SH-SY5Y (cell line): ENCODE measurements at regions not wholly inside any gene's neighbourhood (a gene's known extent, or its start where the extent isn't known, plus 50 kb on each side); places are given as distances from the start of the nearest gene placed in this dataset.

Experiments
- GATA2 ChIP-seq: IDR thresholded peaks from 2 replicates; pipeline ENCODE4 v1.6.1; 2011; ENCODE audit warnings: mild to moderate bottlenecking, low read depth, low read length
- GATA3 ChIP-seq: IDR thresholded peaks from 2 replicates; pipeline ENCODE4 v1.6.1; 2011; ENCODE audit warnings: low read depth, mild to moderate bottlenecking, low read length, moderate library complexity

DNA sequence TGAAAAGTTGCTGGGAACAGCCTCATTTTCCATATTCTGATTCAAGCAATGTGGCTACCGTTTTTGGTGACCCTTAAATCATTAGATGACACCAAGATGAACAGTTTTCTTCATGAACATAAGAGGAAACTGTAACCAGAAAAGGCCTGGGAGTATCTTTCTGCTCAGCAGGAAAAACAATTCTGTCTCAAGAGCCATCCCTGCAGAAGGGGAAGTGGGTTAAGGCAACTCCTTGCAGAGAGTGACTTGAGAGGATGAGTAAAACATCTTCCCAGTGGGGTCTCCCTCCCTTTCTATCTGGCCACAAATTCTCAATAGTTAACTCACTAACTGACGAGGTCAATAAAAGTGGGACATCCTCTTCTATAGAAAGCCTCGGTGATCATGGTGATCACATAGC is 187.6 kb upstream of the NRIP1 start:
- TF ChIP-seq GATA2: no peak
- no peak for TF ChIP-seq GATA3
